Neural cell (in vitro differentiated cells): ENCODE measurements at regions not wholly inside any gene's neighbourhood (a gene's known extent, or its start where the extent isn't known, plus 50 kb on each side); places are given as distances from the start of the nearest gene placed in this dataset.

Source experiments
- H2AFZ ChIP-seq: fragments of 200-600, 300-800 bp; sonication (generic), shearing (Covaris generic); 2 replicates; pipeline ENCODE4 v1.6.0; 2014; ENCODE audit warnings: low read depth, mild to moderate bottlenecking, antibody characterized with exemption, low read length, moderate library complexity
- H3F3A ChIP-seq: fragments of 200-600 bp; shearing (Covaris generic); 2 replicates; pipeline ENCODE4 v1.6.1; 2016; ENCODE audit warnings: mild to moderate bottlenecking, moderate library complexity, mixed read lengths, antibody characterized with exemption, low read length; ENCODE audit not compliant: insufficient read depth, poor library complexity, severe bottlenecking
- H3K27ac ChIP-seq: fragments of 200-600, 300-800 bp; sonication (generic), shearing (Covaris generic); 2 replicates; pipeline ENCODE4 v1.5.1; 2014; ENCODE audit warnings: mild to moderate bottlenecking, low read length, moderate library complexity
- H3K27me3 ChIP-seq: fragments of 300-800, 200-600 bp; sonication (generic), shearing (Covaris generic); 2 replicates; pipeline ENCODE4 v1.6.0; 2014; ENCODE audit warnings: mild to moderate bottlenecking, low read depth, low read length, moderate library complexity; ENCODE audit not compliant: insufficient read depth
- H3K36me3 ChIP-seq: fragments of 300-800, 200-600 bp; sonication (generic), shearing (Covaris generic); 2 replicates; pipeline ENCODE4 v1.5.1; 2014; ENCODE audit warnings: mild to moderate bottlenecking, antibody characterized with exemption, low read length, moderate library complexity; ENCODE audit not compliant: insufficient read depth
- H3K4me2 ChIP-seq: fragments of 300-800, 200-600 bp; sonication (generic), shearing (Covaris generic); 2 replicates; pipeline ENCODE4 v1.6.0; 2014; ENCODE audit warnings: mild to moderate bottlenecking, low read length
- H3K4me3 ChIP-seq: fragments of 300-800, 200-600 bp; sonication (generic), shearing (Covaris generic); 2 replicates; pipeline ENCODE4 v1.5.1; 2014; ENCODE audit warnings: mild to moderate bottlenecking, low read length, moderate library complexity
- H3K79me2 ChIP-seq: fragments of 200-600 bp; shearing (Covaris generic); replicated peaks from 2 replicates; pipeline ENCODE4 v1.6.0; 2014; ENCODE audit warnings: mild to moderate bottlenecking, low read length, moderate library complexity; ENCODE audit not compliant: insufficient read depth
- H3K9ac ChIP-seq: fragments of 300-800, 200-600 bp; sonication (generic), shearing (Covaris generic); 2 replicates; pipeline ENCODE4 v1.6.1; 2016; ENCODE audit warnings: mild to moderate bottlenecking, low read length, mixed read lengths
- H3K9me2 ChIP-seq: fragments of 200-600 bp; shearing (Covaris generic); 2 replicates; pipeline ENCODE4 v1.6.1; 2016; ENCODE audit warnings: mild to moderate bottlenecking, low read length, mixed read lengths; ENCODE audit not compliant: insufficient read depth
- H3K9me3 ChIP-seq: fragments of 200-600, 300-800 bp; sonication (generic), shearing (Covaris generic); 2 replicates; pipeline ENCODE4 v1.6.1; 2016; ENCODE audit warnings: mild to moderate bottlenecking, mixed run types, low read length, moderate library complexity, mixed read lengths
- H4K20me1 ChIP-seq: fragments of 200-600 bp; shearing (Covaris generic); 2 replicates; pipeline ENCODE4 v1.6.1; 2016; ENCODE audit warnings: mild to moderate bottlenecking, mixed run types; ENCODE audit not compliant: insufficient read depth
- EP300 ChIP-seq: fragments of 450-650 bp; conservative IDR thresholded peaks from 2 replicates; pipeline ENCODE4 v1.6.1; 2014; ENCODE audit warnings: antibody characterized with exemption, mild to moderate bottlenecking, moderate library complexity; ENCODE audit not compliant: poor library complexity, severe bottlenecking
- EZH2 ChIP-seq: fragments of 200-600, 300-800 bp; shearing (Covaris generic), sonication (generic); IDR thresholded peaks from 2 replicates; pipeline ENCODE4 v1.6.1; 2014; ENCODE audit warnings: antibody characterized with exemption, low read length, borderline replicate concordance, mild to moderate bottlenecking; ENCODE audit not compliant: insufficient read depth, poor library complexity, severe bottlenecking
- MXI1 ChIP-seq: fragments of 450-650 bp; conservative IDR thresholded peaks from 2 replicates; pipeline ENCODE4 v1.6.1; 2014; ENCODE audit warnings: antibody characterized with exemption, mild to moderate bottlenecking; ENCODE audit not compliant: poor library complexity, severe bottlenecking
- POLR2AphosphoS5 ChIP-seq: IDR thresholded peaks from 2 replicates; pipeline ENCODE4 v1.6.1; 2012
- RAD21 ChIP-seq: fragments of 450-650 bp; conservative IDR thresholded peaks from 2 replicates; pipeline ENCODE4 v1.6.1; 2014; ENCODE audit warnings: antibody characterized with exemption, mild to moderate bottlenecking, moderate library complexity
- SMC3 ChIP-seq: fragments of 450-650 bp; conservative IDR thresholded peaks from 2 replicates; pipeline ENCODE4 v1.6.1; 2014; ENCODE audit warnings: antibody characterized with exemption, mild to moderate bottlenecking, moderate library complexity; ENCODE audit not compliant: poor library complexity
- TAF1 ChIP-seq: IDR thresholded peaks from 2 replicates; pipeline ENCODE4 v1.6.1; 2012; ENCODE audit warnings: low read depth
- TF ChIP-seq, protein P1 (sequence below): IDR thresholded peaks from 2 replicates; pipeline ENCODE4 v1.6.1; 2012; ENCODE audit warnings: borderline replicate concordance
- TF ChIP-seq, protein P2 (sequence below): fragments of 450-650 bp; IDR thresholded peaks from 2 replicates; pipeline ENCODE4 v1.5.1; 2014; ENCODE audit warnings: antibody characterized with exemption, mild to moderate bottlenecking, moderate library complexity; ENCODE audit not compliant: poor library complexity, severe bottlenecking

DNA sequence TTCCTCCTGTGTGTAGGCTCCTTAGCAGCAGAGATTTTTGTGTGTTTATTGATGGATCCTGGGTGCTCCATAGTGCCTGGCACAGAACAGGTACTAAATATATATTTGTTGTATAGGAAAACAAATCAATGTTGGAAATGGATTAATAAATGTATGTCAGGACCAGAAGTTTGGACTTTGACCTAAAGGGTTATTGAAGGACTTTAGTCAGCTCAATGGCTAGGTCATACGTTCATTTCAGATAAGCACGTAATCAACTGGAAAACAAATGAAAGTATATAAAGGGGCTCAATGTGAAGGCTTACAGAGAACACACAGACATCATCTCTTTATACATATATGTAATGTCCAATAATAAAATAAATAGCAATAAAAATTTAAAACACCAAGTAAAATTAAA, 56.2 kb upstream of the PALM2AKAP2 start:
- TF ChIP-seq RAD21 (no peak), MXI1 (no peak), EZH2 (no peak), SMC3 (no peak), TAF1 (no peak), EP300 (no peak), POLR2AphosphoS5 (no peak)
- TF ChIP-seq, protein P1, sequence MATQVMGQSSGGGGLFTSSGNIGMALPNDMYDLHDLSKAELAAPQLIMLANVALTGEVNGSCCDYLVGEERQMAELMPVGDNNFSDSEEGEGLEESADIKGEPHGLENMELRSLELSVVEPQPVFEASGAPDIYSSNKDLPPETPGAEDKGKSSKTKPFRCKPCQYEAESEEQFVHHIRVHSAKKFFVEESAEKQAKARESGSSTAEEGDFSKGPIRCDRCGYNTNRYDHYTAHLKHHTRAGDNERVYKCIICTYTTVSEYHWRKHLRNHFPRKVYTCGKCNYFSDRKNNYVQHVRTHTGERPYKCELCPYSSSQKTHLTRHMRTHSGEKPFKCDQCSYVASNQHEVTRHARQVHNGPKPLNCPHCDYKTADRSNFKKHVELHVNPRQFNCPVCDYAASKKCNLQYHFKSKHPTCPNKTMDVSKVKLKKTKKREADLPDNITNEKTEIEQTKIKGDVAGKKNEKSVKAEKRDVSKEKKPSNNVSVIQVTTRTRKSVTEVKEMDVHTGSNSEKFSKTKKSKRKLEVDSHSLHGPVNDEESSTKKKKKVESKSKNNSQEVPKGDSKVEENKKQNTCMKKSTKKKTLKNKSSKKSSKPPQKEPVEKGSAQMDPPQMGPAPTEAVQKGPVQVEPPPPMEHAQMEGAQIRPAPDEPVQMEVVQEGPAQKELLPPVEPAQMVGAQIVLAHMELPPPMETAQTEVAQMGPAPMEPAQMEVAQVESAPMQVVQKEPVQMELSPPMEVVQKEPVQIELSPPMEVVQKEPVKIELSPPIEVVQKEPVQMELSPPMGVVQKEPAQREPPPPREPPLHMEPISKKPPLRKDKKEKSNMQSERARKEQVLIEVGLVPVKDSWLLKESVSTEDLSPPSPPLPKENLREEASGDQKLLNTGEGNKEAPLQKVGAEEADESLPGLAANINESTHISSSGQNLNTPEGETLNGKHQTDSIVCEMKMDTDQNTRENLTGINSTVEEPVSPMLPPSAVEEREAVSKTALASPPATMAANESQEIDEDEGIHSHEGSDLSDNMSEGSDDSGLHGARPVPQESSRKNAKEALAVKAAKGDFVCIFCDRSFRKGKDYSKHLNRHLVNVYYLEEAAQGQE = no peak
- TF ChIP-seq, protein P2, sequence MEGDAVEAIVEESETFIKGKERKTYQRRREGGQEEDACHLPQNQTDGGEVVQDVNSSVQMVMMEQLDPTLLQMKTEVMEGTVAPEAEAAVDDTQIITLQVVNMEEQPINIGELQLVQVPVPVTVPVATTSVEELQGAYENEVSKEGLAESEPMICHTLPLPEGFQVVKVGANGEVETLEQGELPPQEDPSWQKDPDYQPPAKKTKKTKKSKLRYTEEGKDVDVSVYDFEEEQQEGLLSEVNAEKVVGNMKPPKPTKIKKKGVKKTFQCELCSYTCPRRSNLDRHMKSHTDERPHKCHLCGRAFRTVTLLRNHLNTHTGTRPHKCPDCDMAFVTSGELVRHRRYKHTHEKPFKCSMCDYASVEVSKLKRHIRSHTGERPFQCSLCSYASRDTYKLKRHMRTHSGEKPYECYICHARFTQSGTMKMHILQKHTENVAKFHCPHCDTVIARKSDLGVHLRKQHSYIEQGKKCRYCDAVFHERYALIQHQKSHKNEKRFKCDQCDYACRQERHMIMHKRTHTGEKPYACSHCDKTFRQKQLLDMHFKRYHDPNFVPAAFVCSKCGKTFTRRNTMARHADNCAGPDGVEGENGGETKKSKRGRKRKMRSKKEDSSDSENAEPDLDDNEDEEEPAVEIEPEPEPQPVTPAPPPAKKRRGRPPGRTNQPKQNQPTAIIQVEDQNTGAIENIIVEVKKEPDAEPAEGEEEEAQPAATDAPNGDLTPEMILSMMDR = no peak
- Histone ChIP-seq H3K4me3 (no peak overlapping the region), H3K27ac (no peak overlapping the region), H3K79me2 (no peaks in the 10 kb centered on the region), H3K9me2 (no peaks in the 10 kb centered on the region), H2AFZ (no peak overlapping the region), H3K4me2 (no peak overlapping the region), H3K9ac (no peak overlapping the region), H3K36me3 (no peaks in the 10 kb centered on the region), H3K9me3 (no peaks in the 10 kb centered on the region), H4K20me1 (no peaks in the 10 kb centered on the region), H3F3A (no peaks in the 10 kb centered on the region), H3K27me3 (no peaks in the 10 kb centered on the region)

DNA sequence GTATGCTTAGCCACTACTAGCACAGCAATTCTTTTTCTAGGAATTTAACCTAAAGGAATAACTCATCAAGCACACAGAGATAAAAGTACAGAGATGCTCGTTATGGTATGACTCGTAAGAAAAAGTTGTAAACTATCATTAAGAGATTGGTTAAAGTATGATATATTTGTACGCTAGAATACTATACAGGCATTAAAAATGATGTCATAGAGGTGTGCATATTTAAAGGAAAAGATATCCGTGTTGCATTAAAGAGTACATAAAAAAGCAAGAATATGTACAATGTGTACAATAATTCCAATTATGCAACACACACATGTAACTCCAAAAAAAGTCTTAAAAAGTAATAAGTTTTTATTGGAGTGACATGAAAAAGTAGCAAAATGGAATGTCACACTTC, 54.5 kb upstream of the PALM2AKAP2 start:
- H3K36me3 ChIP-seq = no peaks in the 10 kb centered on the region
- no peak overlapping the region for H3K27ac ChIP-seq
- H3K9me2 ChIP-seq = no peaks in the 10 kb centered on the region
- no peak overlapping the region for H2AFZ ChIP-seq
- H4K20me1 ChIP-seq = no peaks in the 10 kb centered on the region
- H3K4me3 ChIP-seq = no peak overlapping the region
- no peaks in the 10 kb centered on the region for H3K9me3 ChIP-seq
- no peak overlapping the region for H3K4me2 ChIP-seq
- no peaks in the 10 kb centered on the region for H3F3A ChIP-seq
- no peaks in the 10 kb centered on the region for H3K27me3 ChIP-seq
- TF ChIP-seq RAD21 = no peak
- TF ChIP-seq POLR2AphosphoS5 = no peak
- TF ChIP-seq EP300 = no peak
- TF ChIP-seq TAF1 = no peak
- TF ChIP-seq EZH2 = no peak
- no peaks in the 10 kb centered on the region for H3K79me2 ChIP-seq
- H3K9ac ChIP-seq = no peak overlapping the region

DNA sequence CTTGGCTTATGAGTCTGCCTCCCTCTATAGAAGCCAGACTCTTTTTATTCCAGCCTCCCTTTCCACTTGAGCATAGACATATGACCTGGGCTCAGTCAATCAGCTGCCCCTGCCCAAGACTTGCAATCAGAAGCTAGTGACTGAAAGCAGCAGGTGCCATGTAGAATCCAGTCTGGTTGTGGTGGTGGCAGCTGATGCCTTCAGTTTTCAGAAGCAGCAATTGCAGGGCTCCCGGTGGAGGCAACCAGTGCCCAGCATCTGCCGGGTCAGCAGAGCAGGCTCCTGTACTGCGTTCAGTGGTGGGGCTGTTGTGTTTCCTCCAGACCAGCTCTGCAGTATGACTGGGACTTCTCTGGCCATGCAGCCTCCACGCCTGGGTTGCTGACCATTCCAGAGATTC, 53.9 kb upstream of the PALM2AKAP2 start:
- H3K9me2 ChIP-seq = no peaks in the 10 kb centered on the region
- H2AFZ ChIP-seq = no peak overlapping the region
- no peaks in the 10 kb centered on the region for H3K9me3 ChIP-seq

More for the DNA sequence above, 53.9 kb upstream of the PALM2AKAP2 start:
- Histone ChIP-seq H3F3A (no peaks in the 10 kb centered on the region), H3K4me2 (no peak overlapping the region), H3K27me3 (no peaks in the 10 kb centered on the region), H3K4me3 (no peak overlapping the region), H3K79me2 (no peaks in the 10 kb centered on the region), H3K9ac (no peak overlapping the region), H3K27ac (no peak overlapping the region), H4K20me1 (no peaks in the 10 kb centered on the region), H3K36me3 (no peaks in the 10 kb centered on the region)
- TF ChIP-seq, protein P1 = no peak
- TF ChIP-seq EZH2 (no peak), MXI1 (no peak), RAD21 (no peak), SMC3 (no peak), TAF1 (no peak), EP300 (no peak), POLR2AphosphoS5 (no peak)
- TF ChIP-seq, protein P2 = no peak
